H1 (cell line): ENCODE measurements at regions not wholly inside any gene's neighbourhood (a gene's known extent, or its start where the extent isn't known, plus 50 kb on each side); places are given as distances from the start of the nearest gene placed in this dataset.

ENCODE experiments used
- CTCF ChIA-PET: fragments of 300-600 bp; sonication (Branson Sonifier 250); formaldehyde crosslinking; loops from one replicate; lab custom pipeline; 2021; ENCODE audit not compliant: partially characterized antibody; lab: Charles Lee
- POLR2A ChIA-PET: fragments of 300-600 bp; sonication (Branson Sonifier 250); formaldehyde crosslinking; loops from one replicate; lab custom pipeline; 2021; ENCODE audit warnings: inconsistent platforms; ENCODE audit not compliant: partially characterized antibody; lab: Charles Lee
- DNase-seq, 2 experiments: peaks; one replicate each; pipeline versions ENCODE4 v3.0.0 to v3.0.0-alpha.2; 2010 to 2022; ENCODE audit warnings: low spot score in 2 of 2, low read depth in 1 of 2, mixed read lengths in 1 of 2
- FAIRE-seq: peaks from 2 replicates; lab custom pipeline; 2011; peaks lifted over from hg19 to GRCh38; lab: Jason Lieb, UNC
- H2AFZ ChIP-seq: 2 replicates; pipeline ENCODE4 v1.8.1; 2012; ENCODE audit warnings: low read length, inconsistent platforms
- H2AK5ac ChIP-seq: 2 replicates; pipeline ENCODE4 v1.6.1; 2013; ENCODE audit warnings: low read depth, low read length
- H2BK120ac ChIP-seq: replicated peaks from 2 replicates; pipeline ENCODE3; 2013; ENCODE audit warnings: low read depth, low read length, inconsistent platforms
- H2BK12ac ChIP-seq: 2 replicates; pipeline ENCODE4 v1.6.1; 2013; ENCODE audit warnings: low read depth, low read length
- H2BK15ac ChIP-seq: 2 replicates; pipeline ENCODE4 v1.6.1; 2013; ENCODE audit warnings: low read length
- H2BK20ac ChIP-seq: 2 replicates; pipeline ENCODE4 v1.6.1; 2013; ENCODE audit warnings: low read length
- H2BK5ac ChIP-seq: 2 replicates; pipeline ENCODE4 v1.6.1; 2013; ENCODE audit warnings: low read depth, low read length
- H3K14ac ChIP-seq: 2 replicates; pipeline ENCODE4 v1.6.1; 2013; ENCODE audit warnings: inconsistent platforms; ENCODE audit not compliant: insufficient read length
- H3K18ac ChIP-seq: 2 replicates; pipeline ENCODE4 v1.6.1; 2013; ENCODE audit warnings: low read length; ENCODE audit errors: extremely low read depth
- H3K23ac ChIP-seq: 2 replicates; pipeline ENCODE4 v1.6.1; 2013; ENCODE audit warnings: inconsistent platforms; ENCODE audit not compliant: insufficient read length
- H3K23me2 ChIP-seq: 2 replicates; pipeline ENCODE4 v1.6.1; 2013; ENCODE audit warnings: low read depth, low read length
- H3K27ac ChIP-seq: 2 replicates; pipeline ENCODE4 v1.6.1; 2011; ENCODE audit warnings: low read depth, low read length, inconsistent platforms
- H3K27me3 ChIP-seq, 4 experiments: replicated peaks in 1 of 4; 1 replicate in 1 of 4; 2 replicates in 3 of 4; pipeline versions ENCODE4 v1.6.1 to v1.8.1; 2011 to 2013; ENCODE audit warnings: low read length in 3 of 4, mild to moderate bottlenecking in 3 of 4, inconsistent platforms in 2 of 4, mixed read lengths in 2 of 4, moderate library complexity in 1 of 4; ENCODE audit not compliant: control insufficient read depth in 3 of 4, insufficient read depth in 3 of 4; ENCODE audit errors: extremely low read depth in 1 of 4
- H3K36me3 ChIP-seq, 4 experiments: 2 replicates each; pipeline versions ENCODE4 v1.6.1 to v1.8.1; 2011 to 2013; ENCODE audit warnings: mild to moderate bottlenecking in 4 of 4, low read length in 3 of 4, moderate library complexity in 2 of 4, control low read depth in 1 of 4, inconsistent platforms in 1 of 4; ENCODE audit not compliant: insufficient read depth in 4 of 4, control insufficient read depth in 2 of 4
- H3K4ac ChIP-seq: replicated peaks from 2 replicates; pipeline ENCODE3; 2013; ENCODE audit warnings: low read length, low read depth, mixed read lengths, inconsistent platforms; ENCODE audit not compliant: insufficient read length
- H3K4me1 ChIP-seq, 4 experiments: replicated peaks in 1 of 4; 1 replicate in 1 of 4; 2 replicates in 3 of 4; pipeline versions ENCODE4 v1.6.1 to v1.8.1; 2011 to 2013; ENCODE audit warnings: low read length in 3 of 4, inconsistent platforms in 2 of 4, mixed read lengths in 1 of 4; ENCODE audit not compliant: insufficient read depth in 4 of 4, control insufficient read depth in 3 of 4
- H3K4me2 ChIP-seq, 2 experiments: 2 replicates each; pipeline versions ENCODE4 v1.6.1 to v1.8.1; 2011 to 2013; ENCODE audit warnings: low read depth in 2 of 2, low read length in 2 of 2, control low read depth in 1 of 2, inconsistent platforms in 1 of 2, mild to moderate bottlenecking in 1 of 2; ENCODE audit not compliant: insufficient read depth in 1 of 2
- H3K4me3 ChIP-seq, 4 experiments: fragments of 200-600, 300-600 bp in 1 of 4; sonication (generic), shearing (Covaris generic), sonication (Bioruptor Twin) in 1 of 4; 2 replicates each; pipeline versions ENCODE4 v1.5.1 to v1.8.1; 2011 to 2016; ENCODE audit warnings: low read length in 4 of 4, low read depth in 3 of 4, control low read depth in 2 of 4, inconsistent platforms in 2 of 4, mild to moderate bottlenecking in 2 of 4, mixed read lengths in 1 of 4, moderate library complexity in 1 of 4; ENCODE audit not compliant: insufficient read depth in 2 of 4; ENCODE audit errors: extremely low read depth in 1 of 4
- H3K56ac ChIP-seq: replicated peaks from 2 replicates; pipeline ENCODE3; 2013; ENCODE audit warnings: low read depth, mild to moderate bottlenecking, mixed read lengths, low read length, inconsistent platforms; ENCODE audit not compliant: insufficient read length
- H3K79me1 ChIP-seq: 2 replicates; pipeline ENCODE4 v1.6.1; 2013; ENCODE audit warnings: low read depth, low read length, control low read depth
- H3K79me2 ChIP-seq, 2 experiments: 2 replicates each; pipeline versions ENCODE4 v1.6.1 to v1.8.1; 2012 to 2013; ENCODE audit warnings: low read length in 2 of 2, mild to moderate bottlenecking in 2 of 2, inconsistent platforms in 1 of 2; ENCODE audit not compliant: insufficient read depth in 2 of 2, control insufficient read depth in 1 of 2
- H3K9ac ChIP-seq, 4 experiments: replicated peaks in 1 of 4; 1 replicate in 1 of 4; 2 replicates in 3 of 4; pipeline versions ENCODE4 v1.6.1 to v1.8.1; 2011 to 2013; ENCODE audit warnings: low read depth in 3 of 4, low read length in 3 of 4, control low read depth in 2 of 4, mild to moderate bottlenecking in 2 of 4, moderate library complexity in 2 of 4, inconsistent platforms in 1 of 4; ENCODE audit errors: extremely low read depth in 1 of 4
- H3K9me3 ChIP-seq, 2 experiments: 2 replicates each; pipeline versions ENCODE4 v1.6.1 to v1.8.1; 2012 to 2013; ENCODE audit warnings: mild to moderate bottlenecking in 2 of 2, moderate library complexity in 2 of 2, control low read depth in 1 of 2, inconsistent platforms in 1 of 2, low read depth in 1 of 2, low read length in 1 of 2, mixed read lengths in 1 of 2; ENCODE audit not compliant: insufficient read depth in 2 of 2
- H4K20me1 ChIP-seq, 2 experiments: replicated peaks in 1 of 2; 2 replicates each; pipeline versions ENCODE3 to v1.8.1; 2011 to 2013; ENCODE audit warnings: inconsistent platforms in 2 of 2, low read length in 2 of 2, mild to moderate bottlenecking in 1 of 2; ENCODE audit not compliant: insufficient read depth in 2 of 2, control insufficient read depth in 1 of 2
- H4K5ac ChIP-seq: 2 replicates; pipeline ENCODE4 v1.6.1; 2013; ENCODE audit warnings: low read length, low read depth, mixed read lengths, inconsistent platforms; ENCODE audit not compliant: insufficient read length
- H4K8ac ChIP-seq: 2 replicates; pipeline ENCODE4 v1.8.0; 2013; ENCODE audit warnings: mild to moderate bottlenecking, moderate library complexity, low read length, inconsistent platforms; ENCODE audit not compliant: insufficient read depth; ENCODE audit errors: extremely low read depth
- H4K91ac ChIP-seq: replicated peaks from 2 replicates; pipeline ENCODE3; 2013; ENCODE audit warnings: low read length, mixed read lengths, inconsistent platforms; ENCODE audit not compliant: insufficient read length
- BCL11A ChIP-seq, 2 experiments: IDR thresholded peaks; one replicate each; pipeline ENCODE4 v1.6.1; 2011; ENCODE audit warnings: low read depth in 2 of 2, low read length in 2 of 2, mild to moderate bottlenecking in 2 of 2
- CHD2 ChIP-seq: IDR thresholded peaks from 2 replicates; pipeline ENCODE4 v1.6.1; 2012; ENCODE audit warnings: low read length, improper control_type of control experiment
- CREB1 ChIP-seq: IDR thresholded peaks from 2 replicates; pipeline ENCODE4 v1.6.1; 2012; ENCODE audit warnings: inconsistent platforms
- HDAC2 ChIP-seq, 2 experiments: fragments of 300-600 bp in 1 of 2; sonication (generic) in 1 of 2; IDR thresholded peaks; 2 replicates each; pipeline ENCODE4 v1.6.1; 2011 to 2012; ENCODE audit warnings: low read depth in 2 of 2, low read length in 2 of 2, mild to moderate bottlenecking in 2 of 2, moderate library complexity in 2 of 2, borderline replicate concordance in 1 of 2, inconsistent platforms in 1 of 2
- HDAC6 ChIP-seq: IDR thresholded peaks from one replicate; pipeline ENCODE4 v1.7.1; 2012; ENCODE audit warnings: low read depth, mild to moderate bottlenecking, inconsistent platforms, low read length, moderate library complexity
- KDM1A ChIP-seq: fragments of 200-600, 300-600 bp; sonication (generic); IDR thresholded peaks from 2 replicates; pipeline ENCODE4 v1.7.1; 2016; ENCODE audit warnings: mild to moderate bottlenecking, low read length, borderline replicate concordance
- NANOG ChIP-seq: IDR thresholded peaks from 2 replicates; pipeline ENCODE4 v1.6.1; 2011; ENCODE audit warnings: low read length, low read depth, mild to moderate bottlenecking, inconsistent platforms; ENCODE audit not compliant: insufficient read depth, poor library complexity, severe bottlenecking
- RFX5 ChIP-seq: IDR thresholded peaks from 2 replicates; pipeline ENCODE4 v1.6.1; 2011; ENCODE audit warnings: low read depth, low read length, improper control_type of control experiment, borderline replicate concordance
- SIN3A ChIP-seq, 2 experiments: IDR thresholded peaks in 1 of 2; conservative IDR thresholded peaks in 1 of 2; 2 replicates each; pipeline ENCODE4 v1.6.1; 2011 to 2012; ENCODE audit warnings: low read length in 2 of 2, improper control_type of control experiment in 1 of 2, low read depth in 1 of 2, mild to moderate bottlenecking in 1 of 2
- SP1 ChIP-seq: IDR thresholded peaks from 2 replicates; pipeline ENCODE4 v1.6.1; 2011; ENCODE audit warnings: low read depth, low read length
- ZNF274 ChIP-seq: IDR thresholded peaks from 2 replicates; pipeline ENCODE4 v1.7.0; 2012; ENCODE audit warnings: low read length, borderline replicate concordance; ENCODE audit errors: extremely low read depth
- WGBS, 2 experiments: shearing (Covaris generic) in 1 of 2; methylation state at CpG; one replicate each; pipeline versions ENCODE4 v1.1.6 to v1.1.7; 2013 to 2015; ENCODE audit warnings: low lambda C conversion rate in 2 of 2, mixed read lengths in 2 of 2, inconsistent platforms in 1 of 2, low coverage in 1 of 2, missing lambda C conversion rate in 1 of 2; ENCODE audit not compliant: insufficient replicate concordance in 2 of 2, insufficient coverage in 1 of 2, insufficient read length in 1 of 2; ENCODE audit errors: extremely low coverage in 1 of 2, missing lambda C conversion rate in 1 of 2; 5-methylcytosine and 5-hydroxymethylcytosine counted together

- Histone ChIP-seq H3K79me2 (no peaks in the 10 kb centered on the region), H2BK20ac (no peak overlapping the region), H3K14ac (no peak overlapping the region), H3K18ac (no peak overlapping the region), H3K23me2 (no peaks in the 10 kb centered on the region), H3K27me3 (no peaks in the 10 kb centered on the region), H2AK5ac (no peak overlapping the region), H2AFZ (no peak overlapping the region), H3K23ac (no peak overlapping the region), H3K36me3 (no peaks in the 10 kb centered on the region), H2BK120ac (no peak overlapping the region), H2BK12ac (no peak overlapping the region), H2BK15ac (no peak overlapping the region), H3K4me3 (no peak overlapping the region), H4K20me1 (no peaks in the 10 kb centered on the region), H3K9me3 (no peaks in the 10 kb centered on the region), H4K8ac (no peak overlapping the region), H3K56ac (no peak overlapping the region), H3K4ac (no peak overlapping the region), H3K27ac (no peak overlapping the region), H3K4me1 (no peaks in the 10 kb centered on the region), H3K9ac (no peak overlapping the region), H4K91ac (no peak overlapping the region), H2BK5ac (no peak overlapping the region), H4K5ac (no peak overlapping the region), H3K4me2 (no peak overlapping the region), H3K79me1 (no peaks in the 10 kb centered on the region)
- DNase-seq = no peak
- FAIRE-seq = no peak
- ChIA-PET POLR2A (no interaction called here), CTCF (interaction anchor here (0.6 to 1.1 kb wide), 2 partner anchors 12 to 741 kb away, joined by 4 to 5 read pairs; no protein-coding TSS in a partner anchor)
- 91% methylated on average over 5 of the region's 5 CpGs; no CpG with 5 or more reads in 1 of the 2 experiments for WGBS, 2 experiments
- TF ChIP-seq SIN3A (conservative IDR thresholded peaks at IDR 0.05 in 1 of 2, IDR thresholded peaks at IDR 0.05 in 1 of 2; ENCODE audit: low read depth in 1 of 2, low read length in 2 of 2) = no peak
- no peak for TF ChIP-seq ZNF274
- no peak for TF ChIP-seq CHD2
- TF ChIP-seq BCL11A (IDR thresholded peaks at IDR 0.05; ENCODE audit: low read depth in 2 of 2, low read length in 2 of 2) = no peak
- TF ChIP-seq KDM1A = no peak
- no peak for TF ChIP-seq SP1
- no peak for TF ChIP-seq HDAC2 (IDR thresholded peaks at IDR 0.05; ENCODE audit: borderline replicate concordance in 1 of 2, low read depth in 2 of 2, low read length in 2 of 2)
- TF ChIP-seq CREB1 = no peak
- TF ChIP-seq NANOG = no peak
- no peak for TF ChIP-seq HDAC6
- no peak for TF ChIP-seq RFX5
Measured at GRCh38 chrX:23066588-23067281, 67.0 kb downstream of the DDX53 start.
